GM23338 (cell line): ENCODE measurements at regions not wholly inside any gene's neighbourhood (a gene's known extent, or its start where the extent isn't known, plus 50 kb on each side); places are given as distances from the start of the nearest gene placed in this dataset.

Source experiments
- ATAC-seq: fragments of 200-7000 bp; cut with Tn5 transposase; 3 replicates; pipeline ENCODE4 v1.9.1; 2020
- DNase-seq: peaks from one replicate; pipeline ENCODE4 v3.0.0-alpha.2; 2015; ENCODE audit warnings: low spot score
- H2AFZ ChIP-seq: fragments of 200-600 bp; sonication (generic); 2 replicates; pipeline ENCODE4 v1.8.0; 2016; ENCODE audit warnings: antibody characterized with exemption, mild to moderate bottlenecking, moderate library complexity
- H3F3A ChIP-seq: fragments of 200-600 bp; sonication (generic); replicated peaks from 2 replicates; pipeline ENCODE4 v1.8.0; 2017; ENCODE audit warnings: antibody characterized with exemption, mixed run types, low read depth
- H3K27ac ChIP-seq: fragments of 200-600 bp; sonication (generic); 2 replicates; pipeline ENCODE4 v1.6.1; 2016; ENCODE audit warnings: low read depth
- H3K27me3 ChIP-seq: fragments of 200-600 bp; sonication (generic); 2 replicates; pipeline ENCODE4 v1.8.0; 2016; ENCODE audit warnings: mild to moderate bottlenecking, mixed run types, moderate library complexity; ENCODE audit not compliant: insufficient read depth
- H3K36me3 ChIP-seq: fragments of 200-600 bp; sonication (generic); 2 replicates; pipeline ENCODE4 v1.8.0; 2016; ENCODE audit warnings: mild to moderate bottlenecking; ENCODE audit not compliant: insufficient read depth
- H3K4me1 ChIP-seq: fragments of 200-600 bp; sonication (generic); 2 replicates; pipeline ENCODE4 v1.8.0; 2016; ENCODE audit warnings: mild to moderate bottlenecking, moderate library complexity; ENCODE audit not compliant: insufficient read depth
- H3K4me2 ChIP-seq: fragments of 200-600 bp; sonication (generic); 2 replicates; pipeline ENCODE4 v1.7.1; 2017; ENCODE audit warnings: mixed run types
- H3K4me3 ChIP-seq: fragments of 200-600 bp; sonication (generic); 2 replicates; pipeline ENCODE4 v1.6.1; 2016; ENCODE audit warnings: mixed run types
- H3K79me2 ChIP-seq: fragments of 200-600 bp; sonication (generic); replicated peaks from 2 replicates; pipeline ENCODE4 v1.8.0; 2017; ENCODE audit warnings: mild to moderate bottlenecking; ENCODE audit not compliant: insufficient read depth
- H3K9me2 ChIP-seq: fragments of 200-600 bp; sonication (generic); 2 replicates; pipeline ENCODE4 v1.8.0; 2017; ENCODE audit not compliant: insufficient read depth
- H4K20me1 ChIP-seq: fragments of 200-600 bp; sonication (generic); replicated peaks from 2 replicates; pipeline ENCODE4 v1.8.0; 2017; ENCODE audit warnings: mild to moderate bottlenecking; ENCODE audit not compliant: insufficient read depth
- H3K27ac Mint-ChIP-seq: 2 replicates; pipeline ENCODE4 v1.8.0; 2020; ENCODE audit warnings: inconsistent platforms, mild to moderate bottlenecking, moderate library complexity, mixed read lengths
- H3K27me3 Mint-ChIP-seq: 3 replicates; pipeline ENCODE4 v1.8.0; 2022; ENCODE audit warnings: low read depth, mild to moderate bottlenecking, moderate library complexity, mixed read lengths, inconsistent platforms; ENCODE audit not compliant: insufficient read depth, poor library complexity
- H3K36me3 Mint-ChIP-seq: 3 replicates; pipeline ENCODE4 v1.8.0; 2021; ENCODE audit warnings: low read depth, mild to moderate bottlenecking, inconsistent platforms, moderate library complexity, mixed read lengths
- H3K4me1 Mint-ChIP-seq: 3 replicates; pipeline ENCODE4 v1.8.0; 2020; ENCODE audit warnings: mild to moderate bottlenecking, inconsistent platforms, mixed read lengths
- H3K4me3 Mint-ChIP-seq: 3 replicates; pipeline ENCODE4 v1.8.0; 2021; ENCODE audit warnings: moderate library complexity, mild to moderate bottlenecking, inconsistent platforms, mixed read lengths
- H3K9me3 Mint-ChIP-seq: 3 replicates; pipeline ENCODE4 v1.8.0; 2020; ENCODE audit warnings: moderate library complexity, mild to moderate bottlenecking, inconsistent platforms, mixed read lengths
- CREB1 ChIP-seq: fragments of 250-450 bp; sonication (Bioruptor Pico); IDR thresholded peaks from 2 replicates; pipeline ENCODE4 v1.5.0; 2020; ENCODE audit warnings: low read depth, mild to moderate bottlenecking, moderate library complexity
- EZH2 ChIP-seq: fragments of 200-600 bp; sonication (generic); IDR thresholded peaks from one replicate; pipeline ENCODE4 v1.8.0; 2017; ENCODE audit warnings: antibody characterized with exemption, mild to moderate bottlenecking, low read depth; ENCODE audit not compliant: unreplicated experiment
- EZH2phosphoT487 ChIP-seq: fragments of 200-600 bp; sonication (generic); IDR thresholded peaks from one replicate; pipeline ENCODE4 v1.8.1; 2018; ENCODE audit warnings: antibody characterized with exemption; ENCODE audit not compliant: unreplicated experiment
- JUNB ChIP-seq: IDR thresholded peaks from one replicate; pipeline ENCODE4 v1.6.1; 2016; ENCODE audit warnings: antibody characterized with exemption; ENCODE audit not compliant: unreplicated experiment
- NANOG ChIP-seq: IDR thresholded peaks from 2 replicates; pipeline ENCODE4 v1.6.1; 2016; ENCODE audit warnings: antibody characterized with exemption, borderline replicate concordance
- POLR2AphosphoS5 ChIP-seq: IDR thresholded peaks from 2 replicates; pipeline ENCODE4 v1.6.1; 2016; ENCODE audit warnings: antibody characterized with exemption, low read depth
- ZNF114 ChIP-seq: fragments of 250-450 bp; sonication (Bioruptor Pico); IDR thresholded peaks from 2 replicates; pipeline ENCODE4 v1.5.0; 2020; ENCODE audit warnings: mild to moderate bottlenecking, moderate library complexity
- ZNF331 ChIP-seq: fragments of 250-450 bp; sonication (Bioruptor Pico); IDR thresholded peaks from 2 replicates; pipeline ENCODE4 v1.5.0; 2020; ENCODE audit warnings: low read depth, mild to moderate bottlenecking, moderate library complexity
- TF ChIP-seq, protein P1 (sequence below): fragments of 250-450 bp; sonication (Bioruptor Pico); IDR thresholded peaks from 2 replicates; pipeline ENCODE4 v1.5.0; 2020; ENCODE audit warnings: mild to moderate bottlenecking, moderate library complexity
- TF ChIP-seq, protein P2 (sequence below): IDR thresholded peaks from one replicate; pipeline ENCODE4 v1.6.1; 2018; ENCODE audit warnings: antibody characterized with exemption; ENCODE audit not compliant: unreplicated experiment
- TF ChIP-seq, protein P3 (sequence below): IDR thresholded peaks from 2 replicates; pipeline ENCODE4 v1.6.1; 2016; ENCODE audit warnings: antibody characterized with exemption

DNA sequence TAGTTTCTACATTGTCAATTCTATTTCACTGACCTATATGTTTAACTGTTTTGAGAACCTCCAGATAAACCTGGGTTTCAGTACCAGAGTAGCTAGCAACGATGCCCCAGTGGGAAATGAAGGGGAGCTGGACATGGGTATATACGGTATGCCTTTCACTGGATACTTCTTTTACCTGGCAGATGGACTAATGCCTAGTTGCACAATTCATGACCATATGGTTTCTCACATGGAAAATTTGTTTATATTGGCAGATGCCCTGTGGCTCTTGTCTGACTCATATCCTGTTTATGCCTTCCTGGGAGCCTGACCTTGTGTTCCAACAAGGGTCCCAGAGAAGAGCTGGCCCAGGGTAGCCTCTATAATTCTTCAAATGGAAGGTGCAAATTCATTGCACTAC, 144.1 kb downstream of the MAT2B start:
- H3K4me1 ChIP-seq: no peaks in the 10 kb centered on the region
- no peak overlapping the region for H3K4me3 ChIP-seq
- TF ChIP-seq POLR2AphosphoS5: no peak
- TF ChIP-seq EZH2phosphoT487: no peak
- no peak for TF ChIP-seq JUNB
- no peak for TF ChIP-seq CREB1 (CRISPR knock-in tag)
- no peak for TF ChIP-seq EZH2
- TF ChIP-seq NANOG: no peak
- TF ChIP-seq, protein P1, sequence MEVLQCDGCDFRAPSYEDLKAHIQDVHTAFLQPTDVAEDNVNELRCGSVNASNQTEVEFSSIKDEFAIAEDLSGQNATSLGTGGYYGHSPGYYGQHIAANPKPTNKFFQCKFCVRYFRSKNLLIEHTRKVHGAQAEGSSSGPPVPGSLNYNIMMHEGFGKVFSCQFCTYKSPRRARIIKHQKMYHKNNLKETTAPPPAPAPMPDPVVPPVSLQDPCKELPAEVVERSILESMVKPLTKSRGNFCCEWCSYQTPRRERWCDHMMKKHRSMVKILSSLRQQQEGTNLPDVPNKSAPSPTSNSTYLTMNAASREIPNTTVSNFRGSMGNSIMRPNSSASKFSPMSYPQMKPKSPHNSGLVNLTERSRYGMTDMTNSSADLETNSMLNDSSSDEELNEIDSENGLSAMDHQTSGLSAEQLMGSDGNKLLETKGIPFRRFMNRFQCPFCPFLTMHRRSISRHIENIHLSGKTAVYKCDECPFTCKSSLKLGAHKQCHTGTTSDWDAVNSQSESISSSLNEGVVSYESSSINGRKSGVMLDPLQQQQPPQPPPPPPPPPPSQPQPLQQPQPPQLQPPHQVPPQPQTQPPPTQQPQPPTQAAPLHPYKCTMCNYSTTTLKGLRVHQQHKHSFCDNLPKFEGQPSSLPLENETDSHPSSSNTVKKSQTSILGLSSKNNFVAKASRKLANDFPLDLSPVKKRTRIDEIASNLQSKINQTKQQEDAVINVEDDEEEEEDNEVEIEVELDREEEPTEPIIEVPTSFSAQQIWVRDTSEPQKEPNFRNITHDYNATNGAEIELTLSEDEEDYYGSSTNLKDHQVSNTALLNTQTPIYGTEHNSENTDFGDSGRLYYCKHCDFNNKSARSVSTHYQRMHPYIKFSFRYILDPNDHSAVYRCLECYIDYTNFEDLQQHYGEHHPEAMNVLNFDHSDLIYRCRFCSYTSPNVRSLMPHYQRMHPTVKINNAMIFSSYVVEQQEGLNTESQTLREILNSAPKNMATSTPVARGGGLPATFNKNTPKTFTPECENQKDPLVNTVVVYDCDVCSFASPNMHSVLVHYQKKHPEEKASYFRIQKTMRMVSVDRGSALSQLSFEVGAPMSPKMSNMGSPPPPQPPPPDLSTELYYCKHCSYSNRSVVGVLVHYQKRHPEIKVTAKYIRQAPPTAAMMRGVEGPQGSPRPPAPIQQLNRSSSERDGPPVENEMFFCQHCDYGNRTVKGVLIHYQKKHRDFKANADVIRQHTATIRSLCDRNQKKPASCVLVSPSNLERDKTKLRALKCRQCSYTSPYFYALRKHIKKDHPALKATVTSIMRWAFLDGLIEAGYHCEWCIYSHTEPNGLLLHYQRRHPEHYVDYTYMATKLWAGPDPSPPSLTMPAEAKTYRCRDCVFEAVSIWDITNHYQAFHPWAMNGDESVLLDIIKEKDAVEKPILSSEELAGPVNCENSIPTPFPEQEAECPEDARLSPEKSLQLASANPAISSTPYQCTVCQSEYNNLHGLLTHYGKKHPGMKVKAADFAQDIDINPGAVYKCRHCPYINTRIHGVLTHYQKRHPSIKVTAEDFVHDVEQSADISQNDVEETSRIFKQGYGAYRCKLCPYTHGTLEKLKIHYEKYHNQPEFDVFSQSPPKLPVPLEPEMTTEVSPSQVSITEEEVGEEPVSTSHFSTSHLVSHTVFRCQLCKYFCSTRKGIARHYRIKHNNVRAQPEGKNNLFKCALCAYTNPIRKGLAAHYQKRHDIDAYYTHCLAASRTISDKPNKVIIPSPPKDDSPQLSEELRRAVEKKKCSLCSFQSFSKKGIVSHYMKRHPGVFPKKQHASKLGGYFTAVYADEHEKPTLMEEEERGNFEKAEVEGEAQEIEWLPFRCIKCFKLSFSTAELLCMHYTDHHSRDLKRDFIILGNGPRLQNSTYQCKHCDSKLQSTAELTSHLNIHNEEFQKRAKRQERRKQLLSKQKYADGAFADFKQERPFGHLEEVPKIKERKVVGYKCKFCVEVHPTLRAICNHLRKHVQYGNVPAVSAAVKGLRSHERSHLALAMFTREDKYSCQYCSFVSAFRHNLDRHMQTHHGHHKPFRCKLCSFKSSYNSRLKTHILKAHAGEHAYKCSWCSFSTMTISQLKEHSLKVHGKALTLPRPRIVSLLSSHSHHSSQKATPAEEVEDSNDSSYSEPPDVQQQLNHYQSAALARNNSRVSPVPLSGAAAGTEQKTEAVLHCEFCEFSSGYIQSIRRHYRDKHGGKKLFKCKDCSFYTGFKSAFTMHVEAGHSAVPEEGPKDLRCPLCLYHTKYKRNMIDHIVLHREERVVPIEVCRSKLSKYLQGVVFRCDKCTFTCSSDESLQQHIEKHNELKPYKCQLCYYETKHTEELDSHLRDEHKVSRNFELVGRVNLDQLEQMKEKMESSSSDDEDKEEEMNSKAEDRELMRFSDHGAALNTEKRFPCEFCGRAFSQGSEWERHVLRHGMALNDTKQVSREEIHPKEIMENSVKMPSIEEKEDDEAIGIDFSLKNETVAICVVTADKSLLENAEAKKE: no peak
- no peak for TF ChIP-seq ZNF114 (CRISPR knock-in tag)
- TF ChIP-seq, protein P2, sequence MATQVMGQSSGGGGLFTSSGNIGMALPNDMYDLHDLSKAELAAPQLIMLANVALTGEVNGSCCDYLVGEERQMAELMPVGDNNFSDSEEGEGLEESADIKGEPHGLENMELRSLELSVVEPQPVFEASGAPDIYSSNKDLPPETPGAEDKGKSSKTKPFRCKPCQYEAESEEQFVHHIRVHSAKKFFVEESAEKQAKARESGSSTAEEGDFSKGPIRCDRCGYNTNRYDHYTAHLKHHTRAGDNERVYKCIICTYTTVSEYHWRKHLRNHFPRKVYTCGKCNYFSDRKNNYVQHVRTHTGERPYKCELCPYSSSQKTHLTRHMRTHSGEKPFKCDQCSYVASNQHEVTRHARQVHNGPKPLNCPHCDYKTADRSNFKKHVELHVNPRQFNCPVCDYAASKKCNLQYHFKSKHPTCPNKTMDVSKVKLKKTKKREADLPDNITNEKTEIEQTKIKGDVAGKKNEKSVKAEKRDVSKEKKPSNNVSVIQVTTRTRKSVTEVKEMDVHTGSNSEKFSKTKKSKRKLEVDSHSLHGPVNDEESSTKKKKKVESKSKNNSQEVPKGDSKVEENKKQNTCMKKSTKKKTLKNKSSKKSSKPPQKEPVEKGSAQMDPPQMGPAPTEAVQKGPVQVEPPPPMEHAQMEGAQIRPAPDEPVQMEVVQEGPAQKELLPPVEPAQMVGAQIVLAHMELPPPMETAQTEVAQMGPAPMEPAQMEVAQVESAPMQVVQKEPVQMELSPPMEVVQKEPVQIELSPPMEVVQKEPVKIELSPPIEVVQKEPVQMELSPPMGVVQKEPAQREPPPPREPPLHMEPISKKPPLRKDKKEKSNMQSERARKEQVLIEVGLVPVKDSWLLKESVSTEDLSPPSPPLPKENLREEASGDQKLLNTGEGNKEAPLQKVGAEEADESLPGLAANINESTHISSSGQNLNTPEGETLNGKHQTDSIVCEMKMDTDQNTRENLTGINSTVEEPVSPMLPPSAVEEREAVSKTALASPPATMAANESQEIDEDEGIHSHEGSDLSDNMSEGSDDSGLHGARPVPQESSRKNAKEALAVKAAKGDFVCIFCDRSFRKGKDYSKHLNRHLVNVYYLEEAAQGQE: no peak
- no peak for TF ChIP-seq ZNF331 (CRISPR knock-in tag)
- TF ChIP-seq, protein P3, sequence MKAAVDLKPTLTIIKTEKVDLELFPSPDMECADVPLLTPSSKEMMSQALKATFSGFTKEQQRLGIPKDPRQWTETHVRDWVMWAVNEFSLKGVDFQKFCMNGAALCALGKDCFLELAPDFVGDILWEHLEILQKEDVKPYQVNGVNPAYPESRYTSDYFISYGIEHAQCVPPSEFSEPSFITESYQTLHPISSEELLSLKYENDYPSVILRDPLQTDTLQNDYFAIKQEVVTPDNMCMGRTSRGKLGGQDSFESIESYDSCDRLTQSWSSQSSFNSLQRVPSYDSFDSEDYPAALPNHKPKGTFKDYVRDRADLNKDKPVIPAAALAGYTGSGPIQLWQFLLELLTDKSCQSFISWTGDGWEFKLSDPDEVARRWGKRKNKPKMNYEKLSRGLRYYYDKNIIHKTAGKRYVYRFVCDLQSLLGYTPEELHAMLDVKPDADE: no peak
- no peak overlapping the region for H3K4me3 Mint-ChIP-seq
- no peaks in the 10 kb centered on the region for H3F3A ChIP-seq
- H3K36me3 Mint-ChIP-seq: no peaks in the 10 kb centered on the region
- no peaks in the 10 kb centered on the region for H3K4me1 Mint-ChIP-seq
- no peaks in the 10 kb centered on the region for H3K27me3 ChIP-seq
- H3K27ac Mint-ChIP-seq: no peak overlapping the region
- DNase-seq (no peak), ATAC-seq (no peak)
- H3K27me3 Mint-ChIP-seq: no peaks in the 10 kb centered on the region
- peaks cover 7% of the 10 kb centered on the region; the same call in 1 of the 3 replicates for H3K9me3 Mint-ChIP-seq
- no peak overlapping the region for H3K4me2 ChIP-seq
- H3K27ac ChIP-seq: no peak overlapping the region
- H4K20me1 ChIP-seq: no peaks in the 10 kb centered on the region
- H3K36me3 ChIP-seq: no peaks in the 10 kb centered on the region
- no peaks in the 10 kb centered on the region for H3K9me2 ChIP-seq
- H3K79me2 ChIP-seq: no peaks in the 10 kb centered on the region
- no peak overlapping the region for H2AFZ ChIP-seq
